ENCODE measurements at regions not wholly inside any gene's neighbourhood (a gene's known extent, or its start where the extent isn't known, plus 50 kb on each side); places are given as distances from the start of the nearest gene placed in this dataset.

DNA sequence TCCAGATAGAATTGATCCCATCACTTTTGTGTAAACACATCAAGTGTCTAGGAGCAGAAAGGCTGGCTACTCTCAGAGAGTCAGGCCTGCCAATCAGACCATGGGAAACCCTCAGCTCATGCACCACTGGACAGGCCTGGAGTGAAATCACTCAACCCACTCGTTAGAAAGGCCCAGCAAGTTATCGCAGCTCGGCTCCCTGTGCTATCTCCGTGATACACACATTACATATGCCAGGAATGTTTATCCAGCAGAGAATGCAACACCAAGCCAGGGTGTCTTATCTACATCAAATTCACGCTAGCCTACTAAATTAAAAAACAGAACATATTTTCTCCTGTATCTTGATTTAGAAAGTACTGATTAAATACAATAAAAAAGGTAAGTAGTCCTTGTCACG lies 232.4 kb upstream of the FOXQ1 start:
- TF ChIP-seq, protein P1, sequence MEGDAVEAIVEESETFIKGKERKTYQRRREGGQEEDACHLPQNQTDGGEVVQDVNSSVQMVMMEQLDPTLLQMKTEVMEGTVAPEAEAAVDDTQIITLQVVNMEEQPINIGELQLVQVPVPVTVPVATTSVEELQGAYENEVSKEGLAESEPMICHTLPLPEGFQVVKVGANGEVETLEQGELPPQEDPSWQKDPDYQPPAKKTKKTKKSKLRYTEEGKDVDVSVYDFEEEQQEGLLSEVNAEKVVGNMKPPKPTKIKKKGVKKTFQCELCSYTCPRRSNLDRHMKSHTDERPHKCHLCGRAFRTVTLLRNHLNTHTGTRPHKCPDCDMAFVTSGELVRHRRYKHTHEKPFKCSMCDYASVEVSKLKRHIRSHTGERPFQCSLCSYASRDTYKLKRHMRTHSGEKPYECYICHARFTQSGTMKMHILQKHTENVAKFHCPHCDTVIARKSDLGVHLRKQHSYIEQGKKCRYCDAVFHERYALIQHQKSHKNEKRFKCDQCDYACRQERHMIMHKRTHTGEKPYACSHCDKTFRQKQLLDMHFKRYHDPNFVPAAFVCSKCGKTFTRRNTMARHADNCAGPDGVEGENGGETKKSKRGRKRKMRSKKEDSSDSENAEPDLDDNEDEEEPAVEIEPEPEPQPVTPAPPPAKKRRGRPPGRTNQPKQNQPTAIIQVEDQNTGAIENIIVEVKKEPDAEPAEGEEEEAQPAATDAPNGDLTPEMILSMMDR (IDR thresholded peaks at IDR 0.05), result no peak
- TF ChIP-seq POLR2A (IDR thresholded peaks at IDR 0.05), result no peak

Data from esophagus squamous epithelium (tissue), 4 donors.